Renal cortex interstitium (tissue), 11 donors: ENCODE measurements at regions not wholly inside any gene's neighbourhood (a gene's known extent, or its start where the extent isn't known, plus 50 kb on each side); places are given as distances from the start of the nearest gene placed in this dataset.

Experiments
- DNase-seq, 11 donors: peaks; one replicate each; pipeline ENCODE4 v3.0.0-alpha.2; 2013; ENCODE audit warnings: low read depth in 9 of 11, low spot score in 4 of 11; ENCODE audit errors: extremely low read depth in 1 of 11

DNA sequence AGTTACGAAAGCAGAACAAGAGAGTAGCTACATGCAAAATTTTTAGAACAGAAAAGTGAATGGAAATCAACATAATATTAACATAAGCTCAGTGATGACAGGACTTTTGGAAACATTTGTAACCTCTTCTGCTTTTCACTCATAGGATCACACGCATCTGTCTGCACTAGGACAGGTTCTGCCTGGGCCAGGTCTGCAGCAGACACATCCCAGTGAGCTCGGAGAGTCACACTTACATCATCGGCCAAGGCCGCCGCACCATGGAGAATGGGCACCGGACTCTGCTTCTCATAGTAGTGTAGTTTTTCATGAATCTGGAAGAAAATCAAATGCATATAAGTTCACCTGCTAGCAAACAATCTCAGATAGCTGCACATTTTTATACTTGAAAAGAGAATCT lies 150.9 kb upstream of the ODAD2 start:
- DNase-seq, result no peak

DNA sequence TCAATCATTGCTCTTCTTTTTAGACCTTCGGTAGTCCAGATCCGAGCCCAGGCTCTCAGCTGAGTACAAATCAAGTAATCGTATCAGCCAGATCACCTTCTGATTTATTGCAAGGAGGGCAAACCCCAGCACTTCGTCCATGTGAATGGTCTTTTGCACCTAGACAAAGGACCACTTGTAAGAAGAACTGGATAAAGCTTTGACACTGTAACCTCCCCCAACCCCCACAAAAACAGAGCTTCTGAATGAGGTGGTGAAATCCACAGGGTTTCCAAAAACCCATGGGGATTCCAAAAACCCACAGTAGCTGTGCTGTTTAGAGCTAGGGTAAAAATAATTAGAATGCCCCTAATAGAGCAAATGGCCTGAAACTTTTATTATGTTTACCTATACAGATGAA lies 148.8 kb upstream of the ODAD2 start:
- no peak for DNase-seq

DNA sequence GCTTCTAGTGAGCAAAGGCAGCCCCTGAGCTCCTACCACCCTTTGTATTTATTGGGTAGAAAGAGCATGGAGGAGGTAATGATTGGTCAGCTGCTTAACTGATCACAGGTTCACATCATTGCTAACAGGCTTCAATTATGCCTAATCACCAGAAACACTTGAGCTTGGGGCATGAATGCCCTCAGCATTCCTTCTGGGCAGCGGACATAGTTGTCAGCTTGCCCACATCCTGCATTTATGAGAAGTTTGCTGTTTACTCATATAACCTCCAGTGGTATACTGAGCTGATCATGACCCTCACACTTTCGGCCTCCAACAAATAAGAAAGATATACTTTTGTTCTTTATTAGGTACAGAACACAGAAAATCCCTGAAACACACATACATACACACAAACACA lies 140.3 kb upstream of the ODAD2 start:
- DNase-seq, result no peak

DNA sequence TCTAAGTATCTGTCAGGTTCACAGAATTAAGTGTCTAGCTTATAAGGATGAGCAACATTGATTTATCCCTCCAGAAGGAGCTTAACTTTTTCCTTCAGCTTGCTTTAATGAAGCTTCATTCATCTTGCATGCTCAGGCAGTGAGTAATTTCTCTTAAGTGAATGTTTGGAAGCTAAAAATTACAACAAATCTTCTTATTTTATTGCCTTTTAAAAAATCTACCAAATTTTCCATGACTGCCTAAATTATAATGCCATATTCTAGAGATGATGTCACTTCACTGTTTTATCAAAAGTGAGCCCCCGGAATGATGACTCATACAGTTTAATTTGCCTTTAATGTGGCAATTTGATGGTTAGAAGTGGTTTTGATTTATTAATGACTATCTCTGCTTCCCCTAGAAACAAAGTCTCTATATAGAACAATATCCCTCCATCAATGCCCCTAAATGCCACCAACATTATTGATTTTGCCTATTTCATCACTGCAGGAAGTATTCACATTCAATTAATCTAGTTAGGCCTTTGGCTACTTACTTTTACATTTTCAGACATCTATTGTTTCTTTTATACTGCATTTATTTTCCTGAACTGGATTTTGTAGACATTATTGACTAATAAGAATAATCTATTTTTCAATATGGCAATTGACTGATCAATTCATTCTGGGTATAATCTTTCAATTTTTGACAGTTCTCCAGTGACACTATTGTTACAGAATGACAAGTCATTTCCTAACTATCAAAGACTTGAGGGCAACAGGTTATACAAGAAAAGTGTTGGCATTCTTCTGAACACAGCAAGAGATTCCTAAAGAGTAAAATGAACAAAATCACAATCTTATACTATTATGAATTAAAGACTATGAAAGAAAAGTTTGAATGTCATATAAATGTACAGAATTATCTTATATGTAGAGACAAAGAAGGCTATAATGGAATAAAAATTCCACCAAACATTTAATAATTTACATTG lies 139.3 kb upstream of the ODAD2 start:
- no peak for DNase-seq

DNA sequence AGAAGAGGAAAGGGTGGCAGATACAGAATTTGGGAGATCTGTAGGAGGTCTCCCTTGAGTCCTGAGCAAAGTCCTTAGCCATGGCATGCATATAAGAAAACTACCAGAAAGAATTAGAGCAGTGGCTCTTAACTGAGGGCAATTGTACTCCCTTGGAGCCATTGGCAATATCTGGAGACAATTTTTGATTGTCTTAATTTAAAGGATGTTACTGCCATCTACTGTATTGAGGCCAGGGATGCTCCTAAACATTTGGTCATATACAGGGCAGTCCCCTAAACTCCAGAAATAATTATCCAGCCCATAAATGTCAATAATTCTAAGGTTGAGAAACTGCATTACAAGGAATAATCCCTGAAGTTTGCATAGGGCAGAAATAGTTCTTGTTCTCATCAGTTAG lies 136.4 kb upstream of the ODAD2 start:
- DNase-seq, result no peak

DNA sequence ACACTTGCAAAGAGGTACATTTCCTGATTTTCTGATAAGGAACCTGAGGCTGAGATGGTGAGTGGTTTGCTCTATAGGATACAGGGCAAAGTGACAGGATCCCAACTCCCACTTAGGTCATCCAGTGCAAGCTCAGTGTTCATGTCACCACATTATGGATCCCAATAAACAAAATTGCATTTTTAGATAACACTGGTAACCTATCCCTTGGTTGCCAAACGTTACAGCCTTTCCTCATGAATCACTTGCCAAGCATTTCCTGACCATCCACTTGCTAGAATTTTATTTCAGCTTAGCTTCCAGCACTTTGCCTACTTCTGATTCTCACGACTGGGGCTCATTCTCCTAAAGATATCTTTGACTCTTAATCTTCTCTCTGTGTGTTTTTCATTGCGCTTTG lies 131.4 kb upstream of the ODAD2 start:
- no peak for DNase-seq

DNA sequence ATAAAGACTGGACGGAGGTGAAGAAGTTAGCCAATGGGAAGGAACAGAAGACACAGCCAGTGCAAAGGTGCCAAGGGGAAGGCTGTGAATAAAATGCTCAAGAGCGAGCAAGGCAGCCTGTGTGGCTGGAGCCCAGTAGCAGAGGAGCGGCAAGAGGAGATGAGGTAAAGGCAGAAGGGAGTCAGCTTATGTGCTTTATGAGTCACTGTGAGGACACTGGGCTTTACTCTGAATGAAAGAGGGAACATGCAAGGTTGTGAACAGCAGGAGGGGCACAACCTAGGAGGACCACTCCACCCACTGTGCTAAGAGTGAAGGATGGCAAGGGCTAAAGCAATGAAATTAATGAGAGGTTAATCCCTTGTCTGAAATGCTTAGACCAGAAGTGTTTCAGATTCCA lies 129.0 kb upstream of the ODAD2 start:
- DNase-seq, result no peak

DNA sequence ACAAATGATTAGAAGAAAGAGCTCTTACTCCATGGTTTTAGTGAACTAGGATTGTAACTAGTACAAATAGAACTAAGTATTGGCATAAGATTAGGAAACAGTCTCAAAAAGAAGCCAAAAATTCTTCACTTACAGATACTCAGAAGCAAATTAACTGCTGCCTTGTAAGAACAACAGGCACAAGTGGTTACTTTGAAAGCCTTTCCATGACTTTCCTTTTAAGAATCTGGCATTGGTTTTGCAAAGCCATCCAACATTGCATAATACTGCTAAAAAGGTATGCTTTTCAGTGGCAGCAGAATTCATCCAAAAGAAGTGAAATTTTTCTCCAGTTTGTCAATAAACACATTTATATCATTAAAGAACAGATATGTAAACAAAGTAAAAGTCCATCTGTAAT lies 126.8 kb upstream of the ODAD2 start:
- DNase-seq, result no peak

DNA sequence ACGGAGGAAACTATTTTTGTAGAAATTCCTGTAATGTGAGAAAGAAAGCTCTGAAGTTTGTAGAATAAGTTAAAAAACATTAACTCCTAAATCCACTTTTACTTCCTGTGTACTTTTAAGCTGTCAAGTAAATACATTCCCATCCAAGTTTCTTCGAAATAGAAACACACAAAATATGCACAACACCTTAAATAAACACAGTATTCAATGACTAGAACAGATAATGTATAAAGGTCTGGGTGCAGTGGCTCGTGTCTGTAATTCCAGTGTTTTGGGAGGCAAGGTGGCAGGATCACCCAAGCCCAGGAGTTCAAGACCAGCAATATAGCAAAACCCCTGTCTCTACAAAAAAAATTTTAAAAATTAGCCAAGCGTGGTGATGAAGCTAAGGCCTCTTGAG lies 121.9 kb upstream of the ODAD2 start:
- no peak for DNase-seq

DNA sequence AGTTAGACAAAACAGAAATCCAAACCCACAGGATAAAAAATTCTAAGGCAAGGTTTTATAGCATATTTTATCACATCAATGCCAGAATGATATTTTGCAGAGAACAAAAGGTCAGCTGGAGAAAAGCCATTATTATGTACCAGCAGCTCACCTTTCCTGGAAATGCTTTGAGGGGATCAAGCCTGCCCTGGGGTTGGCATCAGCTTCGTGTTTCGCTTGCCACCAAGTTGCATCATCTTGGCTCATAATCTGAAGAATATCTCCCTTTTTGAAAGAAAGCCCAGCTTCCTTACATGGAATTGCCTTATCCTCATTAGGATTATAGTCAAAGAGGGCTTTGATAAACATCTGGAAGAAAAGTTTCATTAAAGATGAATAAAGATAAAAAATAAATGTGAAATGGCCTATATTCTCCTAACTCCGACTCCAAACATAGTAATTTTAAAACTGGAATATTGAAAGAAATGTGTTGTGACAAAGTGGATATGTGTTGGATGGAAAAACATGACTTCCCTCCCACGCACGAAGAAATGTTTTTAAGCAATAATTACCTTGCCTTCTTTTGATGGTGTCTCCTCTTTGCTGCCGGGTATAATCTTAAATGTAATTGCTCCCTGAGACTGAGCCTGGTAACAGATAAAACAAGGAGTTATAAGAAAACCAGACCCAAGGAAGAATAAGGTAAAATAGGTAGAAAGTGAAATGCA lies 121.3 kb upstream of the ODAD2 start:
- no peak for DNase-seq

DNA sequence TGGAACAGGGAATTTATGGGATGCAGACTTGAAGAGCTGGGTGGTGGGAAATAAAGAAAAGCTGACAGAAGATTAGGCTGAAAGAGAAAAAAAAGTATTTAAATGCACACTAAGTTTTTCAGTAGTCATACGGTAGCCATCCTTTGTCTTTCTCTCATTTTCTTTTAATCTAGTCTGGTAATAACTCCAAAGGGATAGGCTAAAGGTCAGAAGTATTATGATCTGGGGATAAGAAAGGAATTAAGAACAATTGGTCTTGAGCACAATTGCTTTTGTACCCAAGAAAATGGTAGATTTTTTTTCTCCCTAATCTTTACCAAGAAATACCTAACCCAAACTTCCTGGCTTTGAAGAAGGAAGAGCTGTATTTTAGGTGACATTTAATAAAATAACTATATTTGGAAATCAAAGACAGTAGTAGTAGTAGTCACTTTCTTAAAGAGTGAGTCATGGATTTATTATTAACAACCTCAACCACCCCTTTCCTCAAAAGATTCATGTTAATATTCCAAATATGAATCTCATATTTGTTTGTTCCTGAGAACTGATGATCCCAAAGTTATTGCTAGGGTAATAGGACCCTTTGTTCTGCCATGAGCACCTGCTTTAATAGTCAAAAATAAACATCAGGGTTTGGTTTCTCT lies 120.2 kb upstream of the ODAD2 start:
- DNase-seq, result no peak

DNA sequence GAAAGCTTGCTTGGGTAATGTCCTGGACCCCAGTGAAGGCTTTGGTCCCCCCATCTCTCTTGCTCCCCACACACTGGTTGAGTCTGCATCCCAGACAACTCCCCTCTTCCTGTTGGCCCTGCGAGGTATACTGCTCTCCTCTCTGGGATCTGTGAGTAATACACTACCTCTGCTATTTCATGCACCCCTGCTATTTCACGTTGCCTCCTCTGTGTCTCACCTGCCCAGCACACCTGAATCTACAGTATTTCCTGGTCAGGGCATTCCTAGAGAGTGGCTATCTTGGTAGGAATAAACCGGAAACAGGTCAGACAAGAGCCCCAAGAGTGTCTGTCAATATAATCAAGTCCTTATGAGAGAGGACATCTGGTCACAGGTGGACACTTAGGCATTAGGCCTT lies 114.3 kb upstream of the ODAD2 start:
- DNase-seq, result no peak

DNA sequence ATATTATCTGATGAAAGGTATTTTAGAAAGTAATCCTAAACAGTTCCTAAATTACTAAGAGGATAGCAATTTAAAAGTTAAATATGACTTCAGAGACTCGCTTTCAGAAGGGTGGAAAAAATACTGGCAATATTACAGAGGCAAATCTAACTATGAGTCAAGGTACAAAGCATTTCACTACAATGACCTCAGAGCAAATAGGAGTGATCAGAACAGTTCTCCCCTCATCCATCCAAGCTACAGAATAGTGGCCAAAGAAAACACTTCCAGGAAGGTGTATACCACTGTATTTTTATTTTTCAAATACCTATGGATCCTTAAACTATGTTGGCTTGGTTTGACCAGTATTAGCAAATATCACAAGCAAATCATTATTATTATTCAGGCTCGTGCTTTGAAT lies 112.8 kb upstream of the ODAD2 start:
- DNase-seq, result no peak

DNA sequence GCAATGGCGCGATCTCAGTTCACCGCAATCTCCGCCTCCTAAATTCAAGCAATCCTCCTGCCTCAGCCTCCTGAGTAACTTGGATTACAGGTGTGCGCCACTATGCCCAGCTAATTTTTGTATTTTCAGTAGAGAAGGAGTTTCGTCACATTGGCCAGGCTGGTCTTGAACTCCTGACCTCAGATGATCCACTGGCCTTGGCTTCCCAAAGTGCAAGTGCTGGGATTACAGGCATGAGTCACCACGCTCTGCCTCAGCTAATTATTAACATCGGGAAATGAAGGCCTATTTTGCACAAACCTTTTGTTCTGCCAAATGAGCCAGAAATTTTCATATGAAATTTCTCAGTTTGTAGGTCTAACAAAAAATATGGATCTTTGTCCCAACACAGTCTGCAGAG lies 106.7 kb upstream of the ODAD2 start:
- no peak for DNase-seq

DNA sequence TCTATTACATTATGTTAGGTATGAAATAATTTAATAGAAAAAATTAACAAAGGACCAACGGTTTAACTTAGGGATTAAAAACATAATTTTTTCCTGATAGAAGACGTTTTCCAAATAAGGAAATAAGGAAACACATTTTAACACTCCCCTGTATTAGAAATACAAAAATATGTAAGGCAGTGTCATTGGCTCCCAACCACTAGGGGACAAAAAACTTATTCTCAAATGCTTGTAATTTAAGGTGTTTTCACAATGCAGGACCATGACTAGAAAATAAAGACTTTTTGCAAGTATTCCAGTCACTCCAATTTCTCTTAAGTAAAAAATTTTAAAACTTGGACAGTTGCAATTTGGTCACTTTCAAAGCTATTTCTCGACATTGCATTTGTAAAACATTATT lies 98.8 kb upstream of the ODAD2 start:
- no peak for DNase-seq

DNA sequence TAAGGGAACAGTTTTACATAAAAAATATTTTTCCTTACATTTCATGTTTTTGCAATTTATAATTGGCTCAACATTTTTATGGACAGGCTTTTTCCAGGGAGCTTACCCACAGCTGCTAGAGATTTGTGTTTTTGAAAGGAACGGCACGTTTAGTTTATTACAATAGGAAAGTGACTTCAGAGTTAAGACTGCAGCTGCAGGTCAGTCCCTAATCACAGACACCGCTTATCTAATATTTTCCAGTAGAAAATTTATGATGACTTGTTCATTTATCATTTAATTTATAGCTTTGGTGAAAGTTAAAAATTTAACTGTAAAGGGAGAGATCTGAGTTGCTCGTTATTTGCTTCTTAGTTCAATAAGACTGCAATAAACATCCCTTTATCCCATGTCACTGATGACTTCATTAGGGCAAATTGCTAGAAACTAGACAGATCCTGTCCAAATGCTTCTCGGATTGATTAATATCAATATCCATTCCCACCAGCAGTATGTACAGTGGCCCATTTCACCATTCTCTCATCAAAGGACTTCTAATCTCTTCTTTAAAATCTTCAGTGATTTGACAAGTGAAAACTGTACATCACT lies 97.0 kb upstream of the ODAD2 start:
- no peak for DNase-seq

DNA sequence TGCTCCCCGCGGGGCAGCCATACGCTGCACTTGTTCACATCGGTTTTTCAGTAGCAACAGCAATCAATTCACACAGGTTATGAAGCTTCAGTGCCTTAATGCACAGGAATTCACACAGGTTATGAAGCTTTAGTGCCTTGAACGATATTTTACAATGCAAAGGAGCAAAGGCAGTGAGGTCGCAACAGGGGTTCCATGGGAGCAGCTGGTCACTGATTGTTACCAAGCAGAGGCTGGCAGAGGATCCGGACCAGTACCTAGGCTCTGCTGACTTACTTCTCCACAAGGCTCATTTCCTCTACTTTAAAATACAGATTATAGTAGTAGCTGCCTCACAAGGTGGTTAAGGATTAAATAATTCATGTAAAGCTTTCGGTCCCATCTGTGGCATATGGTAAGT lies 95.2 kb upstream of the ODAD2 start:
- DNase-seq, result no peak

DNA sequence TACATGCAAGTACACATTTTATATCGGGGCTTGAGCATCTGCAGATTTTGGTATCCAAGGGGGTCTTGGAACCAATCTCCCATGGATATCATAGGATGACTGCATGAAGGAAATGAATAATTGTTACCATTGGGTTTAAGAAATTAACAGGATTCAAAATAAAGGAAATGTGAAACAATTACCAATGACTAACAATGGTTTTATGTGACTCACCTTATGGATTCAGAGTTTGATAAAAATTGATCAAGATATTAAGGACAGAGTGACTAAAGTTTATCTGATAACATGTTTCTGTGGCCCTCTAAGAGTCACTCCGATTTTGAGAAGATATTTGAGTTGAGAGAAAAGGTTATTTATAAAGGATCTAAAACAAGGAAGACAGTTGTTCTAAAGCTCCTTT lies 93.0 kb upstream of the ODAD2 start:
- DNase-seq, result no peak

DNA sequence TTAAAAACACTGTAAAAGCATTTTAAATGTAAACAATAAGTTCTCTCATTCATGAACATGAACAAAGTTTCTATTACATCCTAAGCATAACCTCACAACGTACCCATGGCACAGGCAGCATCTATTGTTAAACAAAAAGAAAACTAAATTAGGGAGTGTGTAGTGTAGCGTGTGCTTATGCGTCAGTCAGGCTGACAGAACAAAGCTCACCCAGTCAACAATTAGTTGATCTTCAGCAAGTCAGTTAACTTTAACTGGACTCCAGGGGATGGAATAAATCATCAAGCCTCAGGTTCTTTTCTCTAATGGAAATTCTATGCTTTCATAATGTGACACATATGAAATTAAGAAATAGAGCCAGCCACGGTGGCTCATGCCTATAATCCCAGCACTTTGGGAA lies 91.6 kb upstream of the ODAD2 start:
- no peak for DNase-seq

DNA sequence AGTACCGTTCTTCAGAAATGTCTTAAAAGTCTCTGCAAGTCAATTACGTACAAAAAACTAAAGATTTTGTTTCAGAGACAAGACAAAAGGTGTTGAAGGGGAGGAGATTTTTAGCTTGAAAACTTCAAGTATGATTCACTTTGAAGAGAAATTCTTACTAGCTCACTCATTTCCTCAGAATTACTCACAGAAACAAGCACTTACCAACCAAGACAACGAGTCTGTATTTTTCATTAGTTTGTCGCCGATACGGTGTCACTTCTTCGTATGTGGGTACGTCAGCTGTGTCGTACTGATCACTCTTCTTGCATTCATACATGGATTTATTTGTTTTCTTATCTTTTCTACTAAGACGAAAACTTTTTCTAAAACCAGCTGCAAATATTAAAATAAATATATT lies 90.6 kb upstream of the ODAD2 start:
- DNase-seq, result no peak
